SK-N-SH (cell line): ENCODE measurements at regions not wholly inside any gene's neighbourhood (a gene's known extent, or its start where the extent isn't known, plus 50 kb on each side); places are given as distances from the start of the nearest gene placed in this dataset.

Experiments
- CTCF ChIA-PET: fragments of 300-600, 350-600 bp; formaldehyde crosslinking; extraction: SDS; loops from one replicate; lab custom pipeline; 2021; lab: Yijun Ruan, JAX
- POLR2A ChIA-PET: fragments of 350-600 bp; sonication (Branson Sonifier 250); formaldehyde crosslinking; extraction: SDS; loops from one replicate; lab custom pipeline; 2020; ENCODE audit warnings: antibody characterized with exemption, inconsistent platforms; lab: Yijun Ruan, JAX
- DNase-seq: peaks from one replicate; pipeline ENCODE4 v3.0.0; 2012
- H2AFZ ChIP-seq: fragments of 200-600 bp; sonication (generic); 2 replicates; pipeline ENCODE4 v1.8.1; 2016; ENCODE audit warnings: antibody characterized with exemption, mild to moderate bottlenecking, low read depth
- H3F3A ChIP-seq: fragments of 200-600 bp; sonication (generic); replicated peaks from 2 replicates; pipeline ENCODE3; 2016; ENCODE audit warnings: antibody characterized with exemption, mild to moderate bottlenecking; ENCODE audit not compliant: insufficient read depth
- H3K27ac ChIP-seq, 2 experiments: fragments of 200-500 bp in 1 of 2; fragments of 200-600 bp in 1 of 2; sonication (Bioruptor generic) in 1 of 2; sonication (generic), shearing (Covaris generic) in 1 of 2; 2 replicates each; pipeline versions ENCODE4 v1.5.1 to v1.6.1; 2014 to 2016; ENCODE audit warnings: low read depth in 2 of 2, inconsistent platforms in 1 of 2, low read length in 1 of 2, mild to moderate bottlenecking in 1 of 2, mixed read lengths in 1 of 2
- H3K27me3 ChIP-seq: fragments of 200-600 bp; sonication (generic), shearing (Covaris generic); 2 replicates; pipeline ENCODE4 v1.6.1; 2016; ENCODE audit warnings: mixed run types; ENCODE audit not compliant: insufficient read depth
- H3K36me3 ChIP-seq, 2 experiments: fragments of 200-500 bp in 1 of 2; fragments of 200-600 bp in 1 of 2; sonication (Bioruptor generic) in 1 of 2; sonication (generic) in 1 of 2; replicated peaks in 1 of 2; 2 replicates each; pipeline versions ENCODE3 to v1.5.1; 2014 to 2016; ENCODE audit warnings: low read length in 1 of 2, mild to moderate bottlenecking in 1 of 2; ENCODE audit not compliant: insufficient read depth in 2 of 2, control insufficient read depth in 1 of 2
- H3K4me1 ChIP-seq, 2 experiments: fragments of 200-500 bp in 1 of 2; fragments of 200-600 bp in 1 of 2; sonication (Bioruptor generic) in 1 of 2; sonication (generic), shearing (Covaris generic) in 1 of 2; 2 replicates each; pipeline versions ENCODE4 v1.5.1 to v1.6.1; 2014 to 2016; ENCODE audit warnings: low read depth in 1 of 2, low read length in 1 of 2, mixed run types in 1 of 2; ENCODE audit not compliant: insufficient read depth in 2 of 2, control insufficient read depth in 1 of 2
- H3K4me2 ChIP-seq: fragments of 200-600 bp; sonication (generic), shearing (Covaris generic); 2 replicates; pipeline ENCODE4 v1.6.1; 2017; ENCODE audit warnings: mixed run types
- H3K4me3 ChIP-seq, 2 experiments: fragments of 200-500 bp in 1 of 2; fragments of 200-600 bp in 1 of 2; sonication (Bioruptor generic) in 1 of 2; sonication (generic), shearing (Covaris generic) in 1 of 2; 2 replicates each; pipeline versions ENCODE4 v1.5.1 to v1.8.1; 2014 to 2016; ENCODE audit warnings: low read depth in 2 of 2, inconsistent platforms in 1 of 2, low read length in 1 of 2, mild to moderate bottlenecking in 1 of 2, mixed read lengths in 1 of 2, moderate library complexity in 1 of 2
- H3K79me2 ChIP-seq: fragments of 200-600 bp; sonication (generic); 2 replicates; pipeline ENCODE4 v1.8.1; 2017; ENCODE audit warnings: mild to moderate bottlenecking; ENCODE audit not compliant: insufficient read depth
- H3K9ac ChIP-seq: fragments of 200-600 bp; sonication (generic); 2 replicates; pipeline ENCODE4 v1.6.1; 2017; ENCODE audit warnings: mixed run types
- H3K9me2 ChIP-seq: fragments of 200-600 bp; sonication (generic); 2 replicates; pipeline ENCODE4 v1.6.1; 2017; ENCODE audit warnings: mixed run types
- H3K9me3 ChIP-seq: fragments of 200-600 bp; sonication (generic); 2 replicates; pipeline ENCODE4 v1.6.1; 2017; ENCODE audit warnings: mixed run types, mild to moderate bottlenecking, moderate library complexity
- H4K20me1 ChIP-seq: fragments of 200-600 bp; sonication (generic); 2 replicates; pipeline ENCODE4 v1.6.1; 2017; ENCODE audit warnings: mild to moderate bottlenecking, mixed run types; ENCODE audit not compliant: insufficient read depth
- CTCF ChIP-seq: fragments of 200-600 bp; sonication (generic); IDR thresholded peaks from 2 replicates; pipeline ENCODE4 v1.6.1; 2017; ENCODE audit warnings: antibody characterized with exemption, mild to moderate bottlenecking, moderate library complexity
- ELF1 ChIP-seq: IDR thresholded peaks from 2 replicates; pipeline ENCODE4 v1.4.0; 2012
- EZH2phosphoT487 ChIP-seq: fragments of 200-600 bp; sonication (generic); IDR thresholded peaks from 2 replicates; pipeline ENCODE4 v1.6.1; 2017; ENCODE audit warnings: low read depth, mixed run types, mild to moderate bottlenecking, antibody characterized with exemption, moderate library complexity, borderline replicate concordance
- FOSL2 ChIP-seq: IDR thresholded peaks from 2 replicates; pipeline ENCODE4 v1.4.0; 2012; ENCODE audit warnings: low read depth, mild to moderate bottlenecking, moderate library complexity, borderline replicate concordance
- FOXJ3 ChIP-seq: sonication (generic); formaldehyde crosslinking; IDR thresholded peaks from 2 replicates; pipeline ENCODE4 v1.5.1; 2020; ENCODE audit warnings: mild to moderate bottlenecking, missing genetic modification reagents
- FOXM1 ChIP-seq: IDR thresholded peaks from 2 replicates; pipeline ENCODE4 v1.4.0; 2012; ENCODE audit warnings: low read depth, mild to moderate bottlenecking
- JUND ChIP-seq: IDR thresholded peaks from 2 replicates; pipeline ENCODE4 v1.4.0; 2012
- MAX ChIP-seq: IDR thresholded peaks from 2 replicates; pipeline ENCODE4 v1.4.0; 2012; ENCODE audit warnings: low read depth
- POLR2AphosphoS5 ChIP-seq: IDR thresholded peaks from 2 replicates; pipeline ENCODE4 v1.6.1; 2012; ENCODE audit warnings: low read depth, low read length
- RFX5 ChIP-seq: IDR thresholded peaks from 2 replicates; pipeline ENCODE4 v1.6.1; 2012; ENCODE audit warnings: mild to moderate bottlenecking, improper control_type of control experiment, low read length
- RXRA ChIP-seq: IDR thresholded peaks from 2 replicates; pipeline ENCODE4 v1.4.0; 2012; ENCODE audit warnings: low read depth, mild to moderate bottlenecking, borderline replicate concordance
- SMC3 ChIP-seq: IDR thresholded peaks from 2 replicates; pipeline ENCODE4 v1.6.1; 2012; ENCODE audit warnings: low read depth, low read length, improper control_type of control experiment
- TAF1 ChIP-seq: IDR thresholded peaks from 2 replicates; pipeline ENCODE4 v1.6.1; 2012; ENCODE audit warnings: low read depth, mild to moderate bottlenecking, low read length, moderate library complexity, borderline replicate concordance
- TCF12 ChIP-seq: IDR thresholded peaks from 2 replicates; pipeline ENCODE4 v1.4.0; 2012
- TEAD4 ChIP-seq: IDR thresholded peaks from 2 replicates; pipeline ENCODE4 v1.4.0; 2012; ENCODE audit warnings: mild to moderate bottlenecking, borderline replicate concordance; ENCODE audit not compliant: insufficient read depth
- YY1 ChIP-seq: IDR thresholded peaks from 2 replicates; pipeline ENCODE4 v1.4.0; 2012; ENCODE audit warnings: low read depth, mild to moderate bottlenecking
- WGBS: methylation state at CpG from one replicate; pipeline ENCODE4 v1.1.6; 2017; ENCODE audit warnings: low lambda C conversion rate; 5-methylcytosine and 5-hydroxymethylcytosine counted together

- Histone ChIP-seq H3K79me2 (no peaks in the 10 kb centered on the region), H3K4me2 (no peak overlapping the region), H3K27ac (no peak overlapping the region), H3K36me3 (no peaks in the 10 kb centered on the region), H4K20me1 (no peaks in the 10 kb centered on the region), H3K4me1 (no peaks in the 10 kb centered on the region), H3F3A (no peaks in the 10 kb centered on the region), H3K9me3 (no peaks in the 10 kb centered on the region), H3K4me3 (no peak overlapping the region; a peak in 1 of 4 replicates), H3K27me3 (peaks cover 12% of the 10 kb centered on the region; the same call in 1 of the 2 replicates), H2AFZ (no peak overlapping the region), H3K9me2 (no peaks in the 10 kb centered on the region), H3K9ac (no peak overlapping the region)
- TF ChIP-seq JUND (no peak), CTCF (no peak), SMC3 (no peak), POLR2AphosphoS5 (no peak), EZH2phosphoT487 (no peak), TAF1 (no peak)
- ChIA-PET POLR2A (no interaction called here), CTCF (no interaction called here)
- DNase-seq = no peak
- 10% methylated on average over 5 of the region's 5 CpGs for WGBS
These were observed 269.0 kb upstream of the CXXC4 start for GRCh38 chr4:104763554-104764222.

- no peak overlapping the region for H3K9ac ChIP-seq
- H3K4me2 ChIP-seq = no peak overlapping the region
- CTCF ChIA-PET = no interaction called here
- no peaks in the 10 kb centered on the region for H3K9me2 ChIP-seq
- no peak overlapping the region for H3K4me3 ChIP-seq
- no peaks in the 10 kb centered on the region for H3K36me3 ChIP-seq
- no peak overlapping the region for H3K27ac ChIP-seq
- no peaks in the 10 kb centered on the region for H3F3A ChIP-seq
- POLR2A ChIA-PET = no interaction called here
- no peaks in the 10 kb centered on the region for H3K9me3 ChIP-seq
- H3K4me1 ChIP-seq = no peaks in the 10 kb centered on the region
- no peaks in the 10 kb centered on the region for H3K79me2 ChIP-seq
- peaks cover 12% of the 10 kb centered on the region; the same call in 1 of the 2 replicates for H3K27me3 ChIP-seq
- TF ChIP-seq POLR2AphosphoS5 (no peak), TAF1 (no peak), ELF1 (no peak), MAX (no peak), YY1 (no peak), RXRA (no peak), RFX5 (no peak), FOXM1 (no peak), FOSL2 (no peak), JUND (no peak), FOXJ3 (CRISPR knock-in tag) (no peak), TEAD4 (no peak), TCF12 (no peak)
- WGBS = 0% methylated on average over 1 of the region's 1 CpG
- no peak overlapping the region for H2AFZ ChIP-seq
- no peak for DNase-seq
- H4K20me1 ChIP-seq = no peaks in the 10 kb centered on the region
These were observed 272.0 kb upstream of the CXXC4 start for GRCh38 chr4:104766676-104767075.
